ENCODE measurements at regions not wholly inside any gene's neighbourhood (a gene's known extent, or its start where the extent isn't known, plus 50 kb on each side); places are given as distances from the start of the nearest gene placed in this dataset.

- no peak for TF ChIP-seq CTCF (IDR thresholded peaks at IDR 0.05)
- no peak for TF ChIP-seq POLR2A (IDR thresholded peaks at IDR 0.05)
Observed at GRCh38 chr1:72724951-72725861, 442.9 kb upstream of the NEGR1 start.

Data from testis (tissue), 2 donors.